ENCODE measurements at regions not wholly inside any gene's neighbourhood (a gene's known extent, or its start where the extent isn't known, plus 50 kb on each side); places are given as distances from the start of the nearest gene placed in this dataset.

DNA sequence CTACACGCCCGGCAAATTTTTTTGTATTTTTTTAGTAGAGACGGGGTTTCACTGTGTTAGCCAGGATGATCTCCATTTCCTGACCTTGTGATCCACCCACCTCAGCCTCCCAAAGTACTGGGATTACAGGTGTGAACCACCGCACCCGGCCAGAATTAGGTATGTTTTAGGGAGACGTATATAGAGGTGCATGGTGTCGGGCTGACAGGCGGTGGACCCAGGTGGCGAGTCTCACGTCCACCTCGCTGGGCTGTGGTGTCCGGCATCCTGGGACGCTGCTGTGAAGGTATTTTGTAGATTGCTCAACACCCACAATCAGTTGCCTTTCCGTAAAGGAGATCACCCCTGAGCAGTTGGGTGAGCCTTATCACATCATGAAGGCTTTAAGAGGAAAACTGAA, 728.6 kb downstream of the BRD1 start:
- H3K79me2 ChIP-seq (ENCODE audit: low read length), result no peaks in the 10 kb centered on the region
- no peak overlapping the region for H3K4me2 ChIP-seq (ENCODE audit: low read depth, low read length)
- no peak for DNase-seq
- no peaks in the 10 kb centered on the region for H3K9me2 ChIP-seq (replicated peaks; ENCODE audit: insufficient read depth, low read length)
- no peak overlapping the region for H3K27ac ChIP-seq (ENCODE audit: low read length)
- no peaks in the 10 kb centered on the region for H3K36me3 ChIP-seq (replicated peaks; ENCODE audit: insufficient read depth, low read length)
- H3K4me1 ChIP-seq (ENCODE audit: low read length), result no peaks in the 10 kb centered on the region
- TF ChIP-seq, protein P1, sequence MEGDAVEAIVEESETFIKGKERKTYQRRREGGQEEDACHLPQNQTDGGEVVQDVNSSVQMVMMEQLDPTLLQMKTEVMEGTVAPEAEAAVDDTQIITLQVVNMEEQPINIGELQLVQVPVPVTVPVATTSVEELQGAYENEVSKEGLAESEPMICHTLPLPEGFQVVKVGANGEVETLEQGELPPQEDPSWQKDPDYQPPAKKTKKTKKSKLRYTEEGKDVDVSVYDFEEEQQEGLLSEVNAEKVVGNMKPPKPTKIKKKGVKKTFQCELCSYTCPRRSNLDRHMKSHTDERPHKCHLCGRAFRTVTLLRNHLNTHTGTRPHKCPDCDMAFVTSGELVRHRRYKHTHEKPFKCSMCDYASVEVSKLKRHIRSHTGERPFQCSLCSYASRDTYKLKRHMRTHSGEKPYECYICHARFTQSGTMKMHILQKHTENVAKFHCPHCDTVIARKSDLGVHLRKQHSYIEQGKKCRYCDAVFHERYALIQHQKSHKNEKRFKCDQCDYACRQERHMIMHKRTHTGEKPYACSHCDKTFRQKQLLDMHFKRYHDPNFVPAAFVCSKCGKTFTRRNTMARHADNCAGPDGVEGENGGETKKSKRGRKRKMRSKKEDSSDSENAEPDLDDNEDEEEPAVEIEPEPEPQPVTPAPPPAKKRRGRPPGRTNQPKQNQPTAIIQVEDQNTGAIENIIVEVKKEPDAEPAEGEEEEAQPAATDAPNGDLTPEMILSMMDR (IDR thresholded peaks at IDR 0.05; ENCODE audit: low read length), result no peak
- TF ChIP-seq EZH2 (optimal IDR thresholded peaks at IDR 0.05; ENCODE audit: low read depth, low read length) (no peak), EZH2phosphoT487 (IDR thresholded peaks at IDR 0.05; ENCODE audit: low read length) (no peak)
- H2AFZ ChIP-seq (ENCODE audit: low read length), result no peak overlapping the region
- no peak overlapping the region for H3K4me3 ChIP-seq (ENCODE audit: low read length)
- H3K9ac ChIP-seq (ENCODE audit: low read length), result no peak overlapping the region
- no peaks in the 10 kb centered on the region for H3F3A ChIP-seq (ENCODE audit: insufficient read depth, low read length)
- H3K27me3 ChIP-seq (replicated peaks; ENCODE audit: insufficient read depth, low read length), result peaks cover 92% of the 10 kb centered on the region
- H3K9me3 ChIP-seq (replicated peaks; ENCODE audit: insufficient read depth, low read length), result no peaks in the 10 kb centered on the region
- no peaks in the 10 kb centered on the region for H4K20me1 ChIP-seq (ENCODE audit: insufficient read depth, low read length)

DNA sequence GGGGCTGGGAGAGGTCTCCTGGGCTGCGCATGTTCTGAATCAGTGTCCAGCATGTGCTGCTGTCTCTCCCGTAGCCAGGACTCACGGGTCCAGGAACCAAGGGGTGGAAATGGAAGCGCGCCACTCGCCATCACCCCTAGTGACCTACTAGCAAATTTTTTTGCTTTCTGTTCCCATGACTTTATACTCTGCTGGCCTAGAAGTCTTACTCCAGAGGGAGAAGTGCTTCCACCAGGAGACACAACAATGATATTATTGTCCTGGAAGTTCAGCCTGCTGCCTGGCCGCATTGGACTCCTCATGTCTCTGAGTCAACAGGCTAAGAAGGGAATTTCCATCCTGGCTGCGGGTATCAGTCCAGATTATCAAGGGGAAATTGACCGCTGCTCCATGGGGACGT, 729.7 kb downstream of the BRD1 start:
- Histone ChIP-seq H3F3A (ENCODE audit: insufficient read depth, low read length) (no peaks in the 10 kb centered on the region), H4K20me1 (ENCODE audit: insufficient read depth, low read length) (no peaks in the 10 kb centered on the region), H3K4me1 (ENCODE audit: low read length) (no peaks in the 10 kb centered on the region), H3K27me3 (replicated peaks; ENCODE audit: insufficient read depth, low read length) (peaks cover 88% of the 10 kb centered on the region), H3K9ac (ENCODE audit: low read length) (no peak overlapping the region), H2AFZ (ENCODE audit: low read length) (no peak overlapping the region), H3K36me3 (replicated peaks; ENCODE audit: insufficient read depth, low read length) (no peaks in the 10 kb centered on the region), H3K9me3 (replicated peaks; ENCODE audit: insufficient read depth, low read length) (no peaks in the 10 kb centered on the region), H3K9me2 (replicated peaks; ENCODE audit: insufficient read depth, low read length) (no peaks in the 10 kb centered on the region), H3K79me2 (ENCODE audit: low read length) (no peaks in the 10 kb centered on the region), H3K4me2 (ENCODE audit: low read depth, low read length) (no peak overlapping the region), H3K27ac (ENCODE audit: low read length) (no peak overlapping the region), H3K4me3 (ENCODE audit: low read length) (no peak overlapping the region)
- DNase-seq, result no peak
- TF ChIP-seq, protein P1 (IDR thresholded peaks at IDR 0.05; ENCODE audit: low read length), result no peak
- TF ChIP-seq EZH2 (optimal IDR thresholded peaks at IDR 0.05; ENCODE audit: low read depth, low read length) (no peak), EZH2phosphoT487 (IDR thresholded peaks at IDR 0.05; ENCODE audit: low read length) (no peak)

DNA sequence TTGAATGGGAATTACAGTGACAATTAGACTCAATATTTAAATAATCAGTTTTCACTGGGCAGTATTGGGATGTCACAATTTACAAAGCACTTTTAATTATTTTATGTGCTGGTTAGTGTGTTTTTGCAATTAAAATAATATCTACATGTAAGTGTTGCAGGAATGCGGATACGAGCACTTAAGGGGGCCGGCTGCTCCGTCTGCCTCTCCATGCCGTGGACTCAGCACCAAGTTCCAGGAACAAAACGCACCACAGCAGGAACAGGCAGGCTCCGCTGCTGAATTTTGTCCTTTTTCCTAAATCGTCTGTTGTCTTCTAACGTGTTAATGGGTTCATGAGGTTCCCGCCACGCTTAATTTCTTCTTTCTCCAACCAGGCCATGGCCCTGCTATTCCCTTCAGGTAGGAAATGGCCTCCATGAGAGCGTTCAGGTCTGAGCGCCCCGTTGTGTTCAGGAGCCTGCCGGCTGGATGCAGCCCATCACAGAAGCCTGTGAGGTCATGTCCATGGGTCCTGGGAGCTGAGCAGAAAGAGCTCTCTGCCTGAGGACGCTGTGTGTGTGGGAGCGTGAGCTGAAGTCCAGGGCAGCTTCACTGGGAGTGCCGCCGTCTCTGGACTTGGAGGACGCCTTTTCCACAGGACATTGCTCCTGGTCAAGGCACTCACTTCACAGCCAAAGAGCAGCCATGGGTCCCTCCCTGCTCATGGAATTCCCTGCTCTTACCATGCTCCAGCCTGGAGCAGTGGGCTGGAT, 730.3 kb downstream of the BRD1 start:
- Histone ChIP-seq H3K79me2 (ENCODE audit: low read length) (no peaks in the 10 kb centered on the region), H4K20me1 (ENCODE audit: insufficient read depth, low read length) (no peaks in the 10 kb centered on the region), H3K27me3 (replicated peaks; ENCODE audit: insufficient read depth, low read length) (peaks cover 88% of the 10 kb centered on the region), H3K4me3 (ENCODE audit: low read length) (no peak overlapping the region), H3K4me1 (ENCODE audit: low read length) (no peaks in the 10 kb centered on the region), H3K4me2 (ENCODE audit: low read depth, low read length) (no peak overlapping the region), H3K9me3 (replicated peaks; ENCODE audit: insufficient read depth, low read length) (no peaks in the 10 kb centered on the region), H3K27ac (ENCODE audit: low read length) (no peak overlapping the region), H3K36me3 (replicated peaks; ENCODE audit: insufficient read depth, low read length) (no peaks in the 10 kb centered on the region), H2AFZ (ENCODE audit: low read length) (no peak overlapping the region), H3F3A (ENCODE audit: insufficient read depth, low read length) (no peaks in the 10 kb centered on the region), H3K9ac (ENCODE audit: low read length) (no peak overlapping the region), H3K9me2 (replicated peaks; ENCODE audit: insufficient read depth, low read length) (no peaks in the 10 kb centered on the region)
- DNase-seq, result no peak
- TF ChIP-seq, protein P1 (IDR thresholded peaks at IDR 0.05; ENCODE audit: low read length), result no peak
- TF ChIP-seq EZH2 (optimal IDR thresholded peaks at IDR 0.05; ENCODE audit: low read depth, low read length) (no peak), EZH2phosphoT487 (IDR thresholded peaks at IDR 0.05; ENCODE audit: low read length) (no peak)

Data from MM.1S (cell line).